ENCODE measurements at regions not wholly inside any gene's neighbourhood (a gene's known extent, or its start where the extent isn't known, plus 50 kb on each side); places are given as distances from the start of the nearest gene placed in this dataset.

- H3K27ac Mint-ChIP-seq (ENCODE audit: unreplicated experiment): no peak overlapping the region
- TF ChIP-seq CTCF (IDR thresholded peaks at IDR 0.05; ENCODE audit: unreplicated experiment): no peak
- DNase-seq (ENCODE audit: low spot score): no peak
- H3K9me3 Mint-ChIP-seq (ENCODE audit: unreplicated experiment): no peaks in the 10 kb centered on the region
- H3K36me3 Mint-ChIP-seq (ENCODE audit: low read depth, unreplicated experiment): no peaks in the 10 kb centered on the region
- no peaks in the 10 kb centered on the region for H3K27me3 Mint-ChIP-seq (ENCODE audit: unreplicated experiment)
- no peaks in the 10 kb centered on the region for H3K4me1 Mint-ChIP-seq (ENCODE audit: unreplicated experiment)
- no peak overlapping the region for H3K4me3 Mint-ChIP-seq (ENCODE audit: unreplicated experiment)
These were observed 323.6 kb downstream of the AASDHPPT start for GRCh38 chr11:106400949-106401570.

- Mint-ChIP-seq H3K27me3 (ENCODE audit: unreplicated experiment) (no peaks in the 10 kb centered on the region), H3K27ac (ENCODE audit: unreplicated experiment) (no peak overlapping the region), H3K4me1 (ENCODE audit: unreplicated experiment) (no peaks in the 10 kb centered on the region), H3K9me3 (ENCODE audit: unreplicated experiment) (no peaks in the 10 kb centered on the region), H3K4me3 (ENCODE audit: unreplicated experiment) (no peak overlapping the region), H3K36me3 (ENCODE audit: low read depth, unreplicated experiment) (no peaks in the 10 kb centered on the region)
- TF ChIP-seq CTCF (IDR thresholded peaks at IDR 0.05; ENCODE audit: unreplicated experiment): no peak
- no peak for DNase-seq (ENCODE audit: low spot score)
These were observed 326.3 kb downstream of the AASDHPPT start for GRCh38 chr11:106403751-106404150.

GRCh38 chr11:106409222-106409621 lies 331.8 kb downstream of the AASDHPPT start:
- no peak for TF ChIP-seq CTCF (IDR thresholded peaks at IDR 0.05; ENCODE audit: unreplicated experiment)
- no peak for DNase-seq (ENCODE audit: low spot score)
- H3K27ac Mint-ChIP-seq (ENCODE audit: unreplicated experiment): no peak overlapping the region

GRCh38 chr11:106409671-106410070 lies 332.2 kb downstream of the AASDHPPT start:
- no peaks in the 10 kb centered on the region for H3K4me1 Mint-ChIP-seq (ENCODE audit: unreplicated experiment)
- H3K27ac Mint-ChIP-seq (ENCODE audit: unreplicated experiment): no peak overlapping the region
- DNase-seq (ENCODE audit: low spot score): no peak
- H3K27me3 Mint-ChIP-seq (ENCODE audit: unreplicated experiment): no peaks in the 10 kb centered on the region
- no peak overlapping the region for H3K4me3 Mint-ChIP-seq (ENCODE audit: unreplicated experiment)
- no peaks in the 10 kb centered on the region for H3K9me3 Mint-ChIP-seq (ENCODE audit: unreplicated experiment)
- H3K36me3 Mint-ChIP-seq (ENCODE audit: low read depth, unreplicated experiment): no peaks in the 10 kb centered on the region
- no peak for TF ChIP-seq CTCF (IDR thresholded peaks at IDR 0.05; ENCODE audit: unreplicated experiment)

More at GRCh38 chr11:106409222-106409621, 331.8 kb downstream of the AASDHPPT start:
- Mint-ChIP-seq H3K27me3 (ENCODE audit: unreplicated experiment) (no peaks in the 10 kb centered on the region), H3K9me3 (ENCODE audit: unreplicated experiment) (no peaks in the 10 kb centered on the region), H3K4me3 (ENCODE audit: unreplicated experiment) (no peak overlapping the region), H3K4me1 (ENCODE audit: unreplicated experiment) (no peaks in the 10 kb centered on the region), H3K36me3 (ENCODE audit: low read depth, unreplicated experiment) (no peaks in the 10 kb centered on the region)

- Mint-ChIP-seq H3K27me3 (ENCODE audit: unreplicated experiment) (no peaks in the 10 kb centered on the region), H3K4me3 (ENCODE audit: unreplicated experiment) (no peak overlapping the region), H3K9me3 (ENCODE audit: unreplicated experiment) (no peaks in the 10 kb centered on the region)
These were observed 333.4 kb downstream of the AASDHPPT start for GRCh38 chr11:106410902-106411301.

More at GRCh38 chr11:106410902-106411301, 333.4 kb downstream of the AASDHPPT start:
- Mint-ChIP-seq H3K36me3 (ENCODE audit: low read depth, unreplicated experiment) (no peaks in the 10 kb centered on the region), H3K4me1 (ENCODE audit: unreplicated experiment) (no peaks in the 10 kb centered on the region), H3K27ac (ENCODE audit: unreplicated experiment) (no peak overlapping the region)
- no peak for TF ChIP-seq CTCF (IDR thresholded peaks at IDR 0.05; ENCODE audit: unreplicated experiment)
- DNase-seq (ENCODE audit: low spot score): no peak

Measured in endothelial cell (in vitro differentiated cells).